KMS-11 (cell line): ENCODE measurements at regions not wholly inside any gene's neighbourhood (a gene's known extent, or its start where the extent isn't known, plus 50 kb on each side); places are given as distances from the start of the nearest gene placed in this dataset.

Experiments
- H2AFZ ChIP-seq: fragments of 200-600 bp; sonication (generic); 2 replicates; pipeline ENCODE4 v1.6.1; 2016; ENCODE audit warnings: antibody characterized with exemption, mixed run types, low read depth
- H3K27ac ChIP-seq: fragments of 200-600 bp; sonication (generic); 2 replicates; pipeline ENCODE4 v1.6.1; 2016; ENCODE audit warnings: mild to moderate bottlenecking, mixed run types
- H3K27me3 ChIP-seq: fragments of 200-600 bp; sonication (generic); 2 replicates; pipeline ENCODE4 v1.6.1; 2017; ENCODE audit warnings: mild to moderate bottlenecking, low read depth, mixed run types, moderate library complexity; ENCODE audit not compliant: insufficient read depth
- H3K36me3 ChIP-seq: fragments of 200-600 bp; sonication (generic); 2 replicates; pipeline ENCODE4 v1.6.1; 2017; ENCODE audit warnings: mild to moderate bottlenecking, mixed run types; ENCODE audit not compliant: insufficient read depth
- H3K4me1 ChIP-seq: fragments of 200-600 bp; sonication (generic); 2 replicates; pipeline ENCODE4 v1.6.1; 2016; ENCODE audit warnings: mild to moderate bottlenecking, low read depth, mixed run types; ENCODE audit not compliant: poor library complexity, severe bottlenecking
- H3K4me2 ChIP-seq: fragments of 200-600 bp; sonication (generic); 2 replicates; pipeline ENCODE4 v1.7.0; 2016; ENCODE audit warnings: mild to moderate bottlenecking, mixed run types
- H3K4me3 ChIP-seq: fragments of 200-600 bp; sonication (generic); IDR thresholded peaks from 2 replicates; pipeline ENCODE4 v1.6.1; 2017; ENCODE audit warnings: low read depth, low read length, mixed read lengths; ENCODE audit not compliant: insufficient read depth
- H3K79me2 ChIP-seq: fragments of 200-600 bp; sonication (generic); 2 replicates; pipeline ENCODE4 v1.6.1; 2016; ENCODE audit warnings: low read depth, mixed run types; ENCODE audit not compliant: insufficient read depth
- H3K9ac ChIP-seq: fragments of 200-600 bp; sonication (generic); 2 replicates; pipeline ENCODE4 v1.6.1; 2016; ENCODE audit warnings: mild to moderate bottlenecking, mixed run types
- H4K20me1 ChIP-seq: fragments of 200-600 bp; sonication (generic); 2 replicates; pipeline ENCODE4 v1.6.1; 2016; ENCODE audit warnings: mild to moderate bottlenecking, mixed run types; ENCODE audit not compliant: insufficient read depth
- TF ChIP-seq, protein P1 (sequence below): fragments of 200-600 bp; sonication (generic); conservative IDR thresholded peaks from 2 replicates; pipeline ENCODE4 v1.6.1; 2017; ENCODE audit warnings: low read depth, mild to moderate bottlenecking, antibody characterized with exemption, low read length, moderate library complexity, mixed read lengths

DNA sequence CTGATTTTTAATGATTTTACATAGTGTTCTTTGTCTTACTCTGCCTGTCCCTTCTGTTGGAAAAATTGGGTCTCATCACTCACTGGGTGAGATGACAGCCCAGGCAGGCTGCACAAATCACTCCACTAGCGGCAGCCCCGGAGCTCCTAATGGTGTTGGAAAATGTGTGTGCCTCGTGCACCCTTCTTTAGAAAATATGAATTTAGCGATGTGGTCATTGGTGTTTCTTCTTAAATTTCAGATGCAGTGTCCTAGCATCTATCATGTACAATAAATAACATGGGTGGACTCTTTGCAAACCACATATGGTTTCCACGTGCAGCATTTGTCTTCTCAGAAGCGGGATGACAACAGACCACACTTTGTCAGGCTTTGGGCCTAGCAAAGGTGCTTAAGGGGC is 194.2 kb downstream of the ACKR3 start:
- Histone ChIP-seq H3K4me3 (no peak overlapping the region), H3K4me1 (no peaks in the 10 kb centered on the region), H3K4me2 (no peak overlapping the region), H3K79me2 (no peaks in the 10 kb centered on the region), H3K36me3 (no peaks in the 10 kb centered on the region), H2AFZ (no peak overlapping the region), H3K9ac (no peak overlapping the region), H3K27me3 (no peaks in the 10 kb centered on the region), H3K27ac (no peak overlapping the region), H4K20me1 (no peaks in the 10 kb centered on the region)
- TF ChIP-seq, protein P1, sequence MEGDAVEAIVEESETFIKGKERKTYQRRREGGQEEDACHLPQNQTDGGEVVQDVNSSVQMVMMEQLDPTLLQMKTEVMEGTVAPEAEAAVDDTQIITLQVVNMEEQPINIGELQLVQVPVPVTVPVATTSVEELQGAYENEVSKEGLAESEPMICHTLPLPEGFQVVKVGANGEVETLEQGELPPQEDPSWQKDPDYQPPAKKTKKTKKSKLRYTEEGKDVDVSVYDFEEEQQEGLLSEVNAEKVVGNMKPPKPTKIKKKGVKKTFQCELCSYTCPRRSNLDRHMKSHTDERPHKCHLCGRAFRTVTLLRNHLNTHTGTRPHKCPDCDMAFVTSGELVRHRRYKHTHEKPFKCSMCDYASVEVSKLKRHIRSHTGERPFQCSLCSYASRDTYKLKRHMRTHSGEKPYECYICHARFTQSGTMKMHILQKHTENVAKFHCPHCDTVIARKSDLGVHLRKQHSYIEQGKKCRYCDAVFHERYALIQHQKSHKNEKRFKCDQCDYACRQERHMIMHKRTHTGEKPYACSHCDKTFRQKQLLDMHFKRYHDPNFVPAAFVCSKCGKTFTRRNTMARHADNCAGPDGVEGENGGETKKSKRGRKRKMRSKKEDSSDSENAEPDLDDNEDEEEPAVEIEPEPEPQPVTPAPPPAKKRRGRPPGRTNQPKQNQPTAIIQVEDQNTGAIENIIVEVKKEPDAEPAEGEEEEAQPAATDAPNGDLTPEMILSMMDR: no peak

DNA sequence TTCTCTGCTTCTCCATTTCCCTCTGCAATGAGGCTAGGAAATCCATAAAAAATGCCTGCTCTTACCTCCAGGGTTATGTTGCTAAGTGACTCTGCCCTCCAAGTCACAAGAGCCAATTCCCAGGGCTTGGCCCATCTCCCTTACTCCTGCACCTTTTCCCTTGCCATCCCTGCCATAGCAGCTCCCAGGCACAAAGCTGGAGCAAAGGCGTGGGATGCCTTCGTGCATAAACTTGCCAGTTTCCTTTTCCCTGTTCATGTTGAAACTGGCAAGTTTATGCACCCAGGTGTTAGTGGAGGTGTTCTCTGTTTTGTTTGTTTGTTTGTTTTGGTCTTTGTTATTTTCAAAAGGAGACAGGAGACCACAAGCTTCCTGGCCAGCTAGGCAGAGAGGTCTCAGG is 195.1 kb downstream of the ACKR3 start:
- H3K27ac ChIP-seq: no peak overlapping the region
- no peak overlapping the region for H3K9ac ChIP-seq
- no peak overlapping the region for H2AFZ ChIP-seq
- H3K79me2 ChIP-seq: no peaks in the 10 kb centered on the region
- no peaks in the 10 kb centered on the region for H3K27me3 ChIP-seq
- TF ChIP-seq, protein P1: no peak
- H3K4me1 ChIP-seq: no peaks in the 10 kb centered on the region
- no peak overlapping the region for H3K4me3 ChIP-seq
- no peaks in the 10 kb centered on the region for H3K36me3 ChIP-seq
- H3K4me2 ChIP-seq: no peak overlapping the region
- no peaks in the 10 kb centered on the region for H4K20me1 ChIP-seq

DNA sequence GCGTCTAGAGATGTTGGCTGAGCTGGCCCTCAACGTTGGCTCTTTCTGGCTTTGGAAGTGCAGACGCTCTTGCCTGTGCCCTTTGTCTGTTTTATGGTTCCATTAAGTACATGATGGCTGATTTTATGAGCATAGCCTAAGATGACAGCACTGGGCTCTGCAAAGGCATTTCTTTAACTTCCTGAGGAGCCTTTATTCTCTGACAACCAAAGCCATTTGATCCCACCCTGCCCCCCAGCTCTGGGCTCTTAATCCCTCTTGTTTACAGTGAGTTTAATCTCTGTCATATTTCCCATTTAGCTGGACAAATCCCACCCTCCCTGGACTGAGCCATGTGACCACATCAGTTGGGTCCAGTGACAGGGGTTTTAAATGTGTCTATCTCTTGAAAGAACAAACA is 195.9 kb downstream of the ACKR3 start:
- Histone ChIP-seq H3K4me3 (no peak overlapping the region), H3K27me3 (no peaks in the 10 kb centered on the region), H3K27ac (no peak overlapping the region), H3K4me1 (no peaks in the 10 kb centered on the region), H3K4me2 (no peak overlapping the region), H4K20me1 (no peaks in the 10 kb centered on the region), H3K36me3 (no peaks in the 10 kb centered on the region), H3K9ac (no peak overlapping the region), H3K79me2 (no peaks in the 10 kb centered on the region), H2AFZ (no peak overlapping the region)
- TF ChIP-seq, protein P1: no peak

DNA sequence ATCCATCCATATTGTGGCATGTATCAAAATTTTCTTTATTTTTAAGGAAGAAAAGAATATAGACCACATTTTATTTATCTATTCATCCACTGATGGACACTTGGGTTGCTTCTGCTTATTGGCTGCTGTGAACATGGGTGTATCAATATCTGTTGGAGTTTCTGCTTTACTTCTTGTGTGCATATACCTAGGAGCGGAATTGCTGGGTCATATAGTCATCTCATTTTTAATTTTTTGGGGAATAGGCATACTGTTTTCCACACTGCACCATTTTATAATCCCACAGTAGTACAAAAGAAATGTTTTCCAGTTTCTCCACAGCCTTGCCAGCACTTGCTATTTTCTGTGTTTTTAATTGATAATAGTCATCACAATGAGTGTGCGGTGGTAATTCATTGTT is 197.2 kb downstream of the ACKR3 start:
- no peaks in the 10 kb centered on the region for H3K79me2 ChIP-seq
- H2AFZ ChIP-seq: no peak overlapping the region
- no peaks in the 10 kb centered on the region for H3K4me1 ChIP-seq
- no peak overlapping the region for H3K27ac ChIP-seq
- no peak overlapping the region for H3K4me2 ChIP-seq
- H3K4me3 ChIP-seq: no peak overlapping the region
- H3K9ac ChIP-seq: no peak overlapping the region
- TF ChIP-seq, protein P1: no peak
- no peaks in the 10 kb centered on the region for H3K27me3 ChIP-seq
- H3K36me3 ChIP-seq: no peaks in the 10 kb centered on the region
- no peaks in the 10 kb centered on the region for H4K20me1 ChIP-seq

DNA sequence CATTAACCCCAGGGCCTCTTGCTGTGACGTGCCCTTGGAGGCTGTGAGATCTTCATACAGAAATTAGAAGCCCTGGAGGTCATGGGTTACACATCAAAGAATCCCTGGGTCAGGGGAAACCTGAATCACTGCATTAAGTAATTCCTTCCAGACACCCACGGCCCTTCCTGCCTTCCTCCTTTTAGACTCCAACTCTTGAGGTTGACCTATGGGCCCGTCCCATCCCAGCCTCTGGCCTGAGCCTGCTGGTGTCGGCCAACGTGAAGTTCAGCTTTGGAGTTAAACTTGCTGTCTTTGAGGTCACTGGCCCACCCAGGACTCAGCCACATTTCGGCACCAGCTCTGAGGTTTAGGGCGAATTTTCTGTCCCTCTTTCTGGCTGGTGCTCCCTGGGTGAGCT is 198.3 kb downstream of the ACKR3 start:
- Histone ChIP-seq H3K27ac (no peak overlapping the region), H3K79me2 (no peaks in the 10 kb centered on the region), H3K4me2 (no peak overlapping the region), H3K27me3 (no peaks in the 10 kb centered on the region), H2AFZ (no peak overlapping the region), H3K9ac (no peak overlapping the region), H3K4me3 (no peak overlapping the region), H3K4me1 (no peaks in the 10 kb centered on the region), H3K36me3 (no peaks in the 10 kb centered on the region), H4K20me1 (no peaks in the 10 kb centered on the region)
- TF ChIP-seq, protein P1: no peak
